GM23338 (cell line): ENCODE measurements at regions not wholly inside any gene's neighbourhood (a gene's known extent, or its start where the extent isn't known, plus 50 kb on each side); places are given as distances from the start of the nearest gene placed in this dataset.

Experiments used
- POLR2AphosphoS5 ChIP-seq: IDR thresholded peaks from 2 replicates; pipeline ENCODE4 v1.6.1; 2016; ENCODE audit warnings: antibody characterized with exemption, low read depth
- TF ChIP-seq, protein P1 (sequence below), 2 experiments: fragments of 200-600 bp in 1 of 2; sonication (generic) in 1 of 2; conservative IDR thresholded peaks; 2 replicates each; pipeline versions ENCODE4 v1.5.1 to v1.6.1; 2016 to 2017; ENCODE audit warnings: antibody characterized with exemption in 2 of 2, low read depth in 2 of 2, mild to moderate bottlenecking in 2 of 2, moderate library complexity in 1 of 2

DNA sequence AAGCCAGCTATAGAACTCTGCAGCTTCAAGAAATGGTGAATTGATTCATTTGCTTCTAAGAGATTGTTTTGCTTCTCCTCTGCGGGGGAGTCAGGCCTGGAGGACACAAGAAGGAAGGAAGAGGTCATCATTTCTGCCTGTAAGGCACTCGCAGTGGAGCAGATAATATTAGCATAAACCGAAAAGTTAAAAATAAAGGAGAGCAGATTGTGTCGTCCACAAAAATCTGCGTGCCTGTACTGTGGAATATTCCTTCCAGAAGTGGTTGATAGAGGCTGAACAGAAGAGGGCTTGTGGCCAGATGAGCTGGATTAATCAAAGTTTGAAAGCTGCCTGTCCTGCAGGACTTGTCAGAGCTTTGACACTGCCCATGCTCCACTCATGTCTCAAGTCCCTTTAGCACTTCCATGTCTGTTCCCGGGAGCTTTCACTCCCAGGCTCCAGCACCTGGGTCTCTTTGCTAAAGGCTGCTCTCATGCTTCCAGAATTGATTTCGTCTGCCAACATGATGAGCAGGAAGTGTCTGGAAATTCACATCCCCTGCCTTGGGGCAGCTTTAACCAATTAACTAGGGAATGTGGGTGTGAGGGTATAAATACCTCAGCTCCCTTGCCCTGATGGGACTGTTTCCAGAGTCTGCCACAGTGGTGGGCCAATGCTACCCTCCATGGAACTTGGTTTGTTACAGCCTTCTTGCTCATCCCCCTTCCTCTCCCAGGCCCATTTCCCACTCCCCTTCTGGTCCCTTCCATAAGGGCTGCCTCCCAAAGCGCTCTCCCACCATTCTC is 65.1 kb upstream of the STX16 start:
- TF ChIP-seq POLR2AphosphoS5: no peak
- TF ChIP-seq, protein P1, sequence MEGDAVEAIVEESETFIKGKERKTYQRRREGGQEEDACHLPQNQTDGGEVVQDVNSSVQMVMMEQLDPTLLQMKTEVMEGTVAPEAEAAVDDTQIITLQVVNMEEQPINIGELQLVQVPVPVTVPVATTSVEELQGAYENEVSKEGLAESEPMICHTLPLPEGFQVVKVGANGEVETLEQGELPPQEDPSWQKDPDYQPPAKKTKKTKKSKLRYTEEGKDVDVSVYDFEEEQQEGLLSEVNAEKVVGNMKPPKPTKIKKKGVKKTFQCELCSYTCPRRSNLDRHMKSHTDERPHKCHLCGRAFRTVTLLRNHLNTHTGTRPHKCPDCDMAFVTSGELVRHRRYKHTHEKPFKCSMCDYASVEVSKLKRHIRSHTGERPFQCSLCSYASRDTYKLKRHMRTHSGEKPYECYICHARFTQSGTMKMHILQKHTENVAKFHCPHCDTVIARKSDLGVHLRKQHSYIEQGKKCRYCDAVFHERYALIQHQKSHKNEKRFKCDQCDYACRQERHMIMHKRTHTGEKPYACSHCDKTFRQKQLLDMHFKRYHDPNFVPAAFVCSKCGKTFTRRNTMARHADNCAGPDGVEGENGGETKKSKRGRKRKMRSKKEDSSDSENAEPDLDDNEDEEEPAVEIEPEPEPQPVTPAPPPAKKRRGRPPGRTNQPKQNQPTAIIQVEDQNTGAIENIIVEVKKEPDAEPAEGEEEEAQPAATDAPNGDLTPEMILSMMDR (conservative IDR thresholded peaks at IDR 0.05; ENCODE audit: low read depth in 2 of 2): no peak
